CD14-positive monocyte (primary cell): ENCODE measurements at regions not wholly inside any gene's neighbourhood (a gene's known extent, or its start where the extent isn't known, plus 50 kb on each side); places are given as distances from the start of the nearest gene placed in this dataset.
"Not testable (repeated sequence)": the region's sequence is repeated elsewhere in the genome, so short reads cannot be mapped to it uniquely, and the experiment has no call there.

Experiments used
- DNase-seq, 3 donors: peaks; one replicate each; pipeline ENCODE4 v3.0.0-alpha.2; 2011 to 2022
- H2AFZ ChIP-seq: 2 replicates; pipeline ENCODE4 v1.6.0; 2012; ENCODE audit warnings: mild to moderate bottlenecking, low read depth, low read length, inconsistent platforms; ENCODE audit not compliant: insufficient read depth, poor library complexity, severe bottlenecking
- H3K27ac ChIP-seq, 2 donors: 1 replicate in 1 of 2; 2 replicates in 1 of 2; pipeline ENCODE4 v1.5.1; 2012 to 2013; ENCODE audit warnings: low read length in 2 of 2, control low read depth in 1 of 2, inconsistent platforms in 1 of 2, low read depth in 1 of 2, mild to moderate bottlenecking in 1 of 2
- H3K27me3 ChIP-seq, 2 donors: one replicate each; pipeline versions ENCODE4 v1.6.0 to v1.6.1; 2011 to 2013; ENCODE audit warnings: low read length in 2 of 2; ENCODE audit not compliant: control insufficient read depth in 2 of 2, insufficient read depth in 2 of 2
- H3K36me3 ChIP-seq, 2 donors: replicated peaks in 1 of 2; 1 replicate in 1 of 2; 2 replicates in 1 of 2; pipeline versions ENCODE4 v1.5.1 to v1.6.1; 2012 to 2013; ENCODE audit warnings: low read length in 2 of 2, control low read depth in 1 of 2, inconsistent platforms in 1 of 2, mild to moderate bottlenecking in 1 of 2; ENCODE audit not compliant: insufficient read depth in 2 of 2, control insufficient read depth in 1 of 2
- H3K4me1 ChIP-seq, 2 donors: 1 replicate in 1 of 2; 2 replicates in 1 of 2; pipeline versions ENCODE4 v1.5.1 to v1.6.1; 2012 to 2013; ENCODE audit warnings: low read length in 2 of 2, control low read depth in 1 of 2, inconsistent platforms in 1 of 2, mild to moderate bottlenecking in 1 of 2, moderate library complexity in 1 of 2; ENCODE audit not compliant: insufficient read depth in 2 of 2, control insufficient read depth in 1 of 2
- H3K4me2 ChIP-seq: replicated peaks from 2 replicates; pipeline ENCODE3; 2012; ENCODE audit warnings: low read length, moderate library complexity, mild to moderate bottlenecking; ENCODE audit not compliant: poor library complexity, severe bottlenecking; ENCODE audit errors: extremely low read depth
- H3K4me3 ChIP-seq, 3 experiments: fragments of 200-600 bp in 1 of 3; sonication (generic) in 1 of 3; replicated peaks in 1 of 3; 1 replicate in 2 of 3; 2 replicates in 1 of 3; pipeline ENCODE4 v1.5.1; 2011 to 2013; ENCODE audit warnings: low read length in 3 of 3, mild to moderate bottlenecking in 3 of 3, control low read depth in 2 of 3, low read depth in 2 of 3, inconsistent platforms in 1 of 3, moderate library complexity in 1 of 3
- H3K79me2 ChIP-seq: 2 replicates; pipeline ENCODE4 v1.6.0; 2012; ENCODE audit warnings: mild to moderate bottlenecking, control low read depth, inconsistent platforms, low read length, moderate library complexity; ENCODE audit not compliant: insufficient read depth
- H3K9ac ChIP-seq: 2 replicates; pipeline ENCODE4 v1.6.0; 2017; ENCODE audit warnings: low read length, mild to moderate bottlenecking; ENCODE audit not compliant: insufficient read depth, poor library complexity, severe bottlenecking
- H3K9me3 ChIP-seq, 2 donors: replicated peaks in 1 of 2; 1 replicate in 1 of 2; 2 replicates in 1 of 2; pipeline versions ENCODE4 v1.5.1 to v1.6.1; 2012 to 2013; ENCODE audit warnings: low read length in 2 of 2, control low read depth in 1 of 2; ENCODE audit not compliant: control insufficient read depth in 1 of 2, insufficient read depth in 1 of 2
- H4K20me1 ChIP-seq: 2 replicates; pipeline ENCODE4 v1.6.0; 2012; ENCODE audit warnings: mild to moderate bottlenecking, low read length, control low read depth, moderate library complexity; ENCODE audit not compliant: insufficient read depth
- H3K27ac Mint-ChIP-seq, 7 donors: one replicate each; pipeline ENCODE4 v1.8.0; 2020; ENCODE audit warnings: mild to moderate bottlenecking in 7 of 7, mixed read lengths in 7 of 7, moderate library complexity in 6 of 7, inconsistent platforms in 2 of 7
- H3K27me3 Mint-ChIP-seq, 3 donors: one replicate each; pipeline ENCODE4 v1.8.0; 2021 to 2022; ENCODE audit warnings: low read depth in 3 of 3, mild to moderate bottlenecking in 3 of 3, mixed read lengths in 3 of 3, moderate library complexity in 3 of 3, inconsistent platforms in 1 of 3
- H3K36me3 Mint-ChIP-seq, 2 donors: one replicate each; pipeline ENCODE4 v1.8.0; 2020; ENCODE audit warnings: mixed read lengths in 2 of 2, inconsistent platforms in 1 of 2, mild to moderate bottlenecking in 1 of 2
- H3K4me1 Mint-ChIP-seq: one replicate; pipeline ENCODE4 v1.8.0; 2020; ENCODE audit warnings: mild to moderate bottlenecking, mixed read lengths
- H3K4me3 Mint-ChIP-seq, 2 donors: one replicate each; pipeline ENCODE4 v1.8.0; 2020; ENCODE audit warnings: mild to moderate bottlenecking in 2 of 2, mixed read lengths in 2 of 2, moderate library complexity in 1 of 2
- H3K9me3 Mint-ChIP-seq, 7 donors: one replicate each; pipeline ENCODE4 v1.8.0; 2020 to 2022; ENCODE audit warnings: mixed read lengths in 7 of 7, mild to moderate bottlenecking in 6 of 7, moderate library complexity in 6 of 7, inconsistent platforms in 2 of 7
- WGBS: methylation state at CpG from one replicate; pipeline ENCODE4 v1.1.5; 2013; ENCODE audit warnings: missing lambda C conversion rate; ENCODE audit not compliant: insufficient coverage; 5-methylcytosine and 5-hydroxymethylcytosine counted together
- intact Hi-C, 2 donors: fragments of 100-400 bp; cut with micrococcal nuclease; formaldehyde crosslinking; loops; one replicate each; pipeline versions ENCODE4 v1.15.0 to v1.15.1; 2023
- TF ChIP-seq, protein P1 (sequence below): fragments of 200-600 bp; IDR thresholded peaks from one replicate; pipeline ENCODE4 v1.8.0; 2022; ENCODE audit warnings: antibody characterized with exemption, mild to moderate bottlenecking

DNA sequence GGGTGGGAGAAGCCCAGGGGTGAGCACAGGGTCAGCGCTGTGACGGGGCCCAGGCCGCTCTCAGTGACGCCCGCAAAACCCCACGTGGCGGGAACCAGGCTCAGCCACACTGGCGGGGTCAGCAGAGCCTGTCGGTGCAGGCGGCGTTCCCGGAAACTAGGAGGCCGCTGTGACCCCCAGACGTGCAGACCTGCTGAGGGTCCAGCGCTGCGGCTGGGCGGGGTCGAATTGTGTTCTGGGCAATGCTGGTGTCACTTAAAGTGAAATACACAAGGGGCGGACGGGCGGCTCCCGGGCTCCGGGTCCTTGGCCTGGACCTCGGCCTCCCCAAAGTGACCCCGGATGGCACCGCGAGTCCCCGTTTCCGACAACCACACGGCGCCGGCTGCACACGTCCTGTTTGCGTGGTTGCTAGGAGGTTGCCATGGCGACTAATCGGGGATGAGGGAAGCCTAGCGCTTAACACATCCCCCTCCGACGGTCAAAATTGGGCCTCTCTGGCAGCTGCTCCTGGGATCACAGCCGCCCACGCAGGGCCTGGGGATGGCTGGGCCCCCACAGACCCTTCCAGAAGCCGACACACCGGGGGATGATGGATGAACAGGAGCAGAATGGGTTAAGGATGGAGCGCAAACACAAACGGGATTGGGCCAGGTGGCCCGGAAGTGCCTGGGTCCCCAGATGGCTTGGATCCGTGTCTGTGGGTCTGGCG is 81.7 kb upstream of the PRR5 start:
- H3K27me3 Mint-ChIP-seq = peaks cover 4 to 16% (median 6%) of the 10 kb centered on the region in 3 donors
- no peaks in the 10 kb centered on the region for H3K79me2 ChIP-seq
- H3K4me3 Mint-ChIP-seq = peak overlapping the region in 1 of 2 donors; percentile 59
- intact Hi-C loops = loop anchor here (5.0 to 10.0 kb wide), 3 partner anchors 58 to 435 kb away; partner anchors contain the start of genes PARVG (in 2 of the 2) and RTL6 (in 1 of the 2)
- H3K4me1 Mint-ChIP-seq = peaks cover 4% of the 10 kb centered on the region
- WGBS = 3% methylated on average over 48 of the region's 48 CpGs
- no peak overlapping the region for H3K4me3 ChIP-seq
- TF ChIP-seq, protein P1, sequence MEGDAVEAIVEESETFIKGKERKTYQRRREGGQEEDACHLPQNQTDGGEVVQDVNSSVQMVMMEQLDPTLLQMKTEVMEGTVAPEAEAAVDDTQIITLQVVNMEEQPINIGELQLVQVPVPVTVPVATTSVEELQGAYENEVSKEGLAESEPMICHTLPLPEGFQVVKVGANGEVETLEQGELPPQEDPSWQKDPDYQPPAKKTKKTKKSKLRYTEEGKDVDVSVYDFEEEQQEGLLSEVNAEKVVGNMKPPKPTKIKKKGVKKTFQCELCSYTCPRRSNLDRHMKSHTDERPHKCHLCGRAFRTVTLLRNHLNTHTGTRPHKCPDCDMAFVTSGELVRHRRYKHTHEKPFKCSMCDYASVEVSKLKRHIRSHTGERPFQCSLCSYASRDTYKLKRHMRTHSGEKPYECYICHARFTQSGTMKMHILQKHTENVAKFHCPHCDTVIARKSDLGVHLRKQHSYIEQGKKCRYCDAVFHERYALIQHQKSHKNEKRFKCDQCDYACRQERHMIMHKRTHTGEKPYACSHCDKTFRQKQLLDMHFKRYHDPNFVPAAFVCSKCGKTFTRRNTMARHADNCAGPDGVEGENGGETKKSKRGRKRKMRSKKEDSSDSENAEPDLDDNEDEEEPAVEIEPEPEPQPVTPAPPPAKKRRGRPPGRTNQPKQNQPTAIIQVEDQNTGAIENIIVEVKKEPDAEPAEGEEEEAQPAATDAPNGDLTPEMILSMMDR = no peak
- H2AFZ ChIP-seq = peak overlapping the region; percentile 35
- peaks cover 7 to 14% of the 10 kb centered on the region in 2 donors for H3K4me1 ChIP-seq
- no peaks in the 10 kb centered on the region for H4K20me1 ChIP-seq
- H3K4me2 ChIP-seq = peak overlapping the region; percentile 50
- H3K27me3 ChIP-seq = peaks cover 0 to 19% of the 10 kb centered on the region in 2 donors
- peak overlapping the region in 2 of 7 donors; percentile 88 to 94 for H3K27ac Mint-ChIP-seq
- peak overlapping the region; percentile 50 for H3K9ac ChIP-seq
- H3K9me3 Mint-ChIP-seq = peaks cover 0 to 8% (median 1%) of the 10 kb centered on the region in 7 donors
- H3K36me3 ChIP-seq = no peaks in the 10 kb centered on the region
- peak; percentile 80 to 91 (median 87) for DNase-seq
- peaks cover 0 to 1% of the 10 kb centered on the region in 2 donors for H3K9me3 ChIP-seq
- H3K27ac ChIP-seq = peak overlapping the region in 1 of 2 donors; percentile 41
- H3K36me3 Mint-ChIP-seq = peaks cover 0 to 2% of the 10 kb centered on the region in 2 donors

GRCh38 chr22:44619560-44620128 is 82.4 kb upstream of the PRR5 start:
- H3K27ac ChIP-seq, H3K4me3 Mint-ChIP-seq: not testable (repeated sequence)
- peak overlapping the region; percentile 50 for H3K9ac ChIP-seq

DNA sequence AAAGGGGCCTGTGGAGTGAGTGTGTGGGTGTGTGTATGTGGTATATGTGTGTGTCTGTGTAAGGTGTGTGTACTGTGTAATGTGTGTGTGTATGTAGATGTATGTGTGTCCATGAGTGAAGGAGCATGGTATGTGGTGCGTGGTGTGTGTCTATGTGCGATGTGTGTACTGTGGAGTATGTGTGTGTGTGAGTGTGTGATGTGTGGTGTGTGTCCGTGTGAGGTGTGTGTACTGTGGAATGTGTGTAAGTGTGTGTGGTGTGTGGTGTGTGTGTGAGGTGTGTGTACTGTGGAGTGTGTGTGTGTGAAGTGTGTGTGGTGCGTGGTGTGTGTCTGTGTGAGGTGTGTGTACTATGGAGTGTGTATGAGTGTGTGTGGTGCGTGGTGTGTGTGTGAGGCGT is 83.1 kb upstream of the PRR5 start:
- WGBS = 90% methylated on average over 6 of the region's 6 CpGs
- H3K9ac ChIP-seq, H3K4me1 Mint-ChIP-seq, H3K27ac Mint-ChIP-seq, intact Hi-C loops, H3K36me3 ChIP-seq, H4K20me1 ChIP-seq, DNase-seq, H3K4me2 ChIP-seq, H3K79me2 ChIP-seq, H3K27ac ChIP-seq, H3K36me3 Mint-ChIP-seq, H3K4me3 ChIP-seq, H2AFZ ChIP-seq, H3K4me3 Mint-ChIP-seq: not testable (repeated sequence)
- peaks cover 7 to 14% of the 10 kb centered on the region in 2 donors for H3K4me1 ChIP-seq
- peaks cover 4 to 22% (median 15%) of the 10 kb centered on the region in 7 donors for H3K9me3 Mint-ChIP-seq
- peaks cover 13 to 15% of the 10 kb centered on the region in 2 donors for H3K9me3 ChIP-seq
- peaks cover 4 to 16% (median 6%) of the 10 kb centered on the region in 3 donors for H3K27me3 Mint-ChIP-seq
- peaks cover 0 to 19% of the 10 kb centered on the region in 2 donors for H3K27me3 ChIP-seq

More at GRCh38 chr22:44619560-44620128, 82.4 kb upstream of the PRR5 start:
- H3K36me3 Mint-ChIP-seq, H3K9me3 ChIP-seq, H3K36me3 ChIP-seq, H3K4me3 ChIP-seq, H3K79me2 ChIP-seq, H4K20me1 ChIP-seq, DNase-seq, H3K4me1 Mint-ChIP-seq, H3K27ac Mint-ChIP-seq: not testable (repeated sequence)
- WGBS = 63% methylated on average over 15 of the region's 16 CpGs
- peaks cover 7 to 14% of the 10 kb centered on the region in 2 donors for H3K4me1 ChIP-seq
- H3K27me3 Mint-ChIP-seq = peaks cover 4 to 16% (median 6%) of the 10 kb centered on the region in 3 donors
- intact Hi-C loops = loop anchor here (5.0 to 10.0 kb wide), 3 partner anchors 57 to 435 kb away; partner anchors contain the start of genes PARVG (in 2 of the 2) and RTL6 (in 1 of the 2)
- H2AFZ ChIP-seq = peak overlapping the region; percentile 35
- peak overlapping the region; percentile 50 for H3K4me2 ChIP-seq
- peaks cover 2 to 15% (median 8%) of the 10 kb centered on the region in 7 donors for H3K9me3 Mint-ChIP-seq
- H3K27me3 ChIP-seq = peaks cover 0 to 19% of the 10 kb centered on the region in 2 donors
